Testis (tissue), 2 donors: ENCODE measurements at regions not wholly inside any gene's neighbourhood (a gene's known extent, or its start where the extent isn't known, plus 50 kb on each side); places are given as distances from the start of the nearest gene placed in this dataset.

Experiments used
- POLR2A ChIP-seq: fragments of 450-650 bp; IDR thresholded peaks from one replicate; pipeline ENCODE4 v1.6.1; 2017; ENCODE audit warnings: antibody characterized with exemption, mild to moderate bottlenecking, moderate library complexity
- TF ChIP-seq, protein P1 (sequence below), 3 experiments: fragments of 450-650 bp in 2 of 3; fragments of 200-600 bp in 1 of 3; sonication (generic) in 1 of 3; IDR thresholded peaks; one replicate each; pipeline ENCODE4 v1.5.1; 2016 to 2019; ENCODE audit warnings: antibody characterized with exemption in 3 of 3, mild to moderate bottlenecking in 2 of 3, moderate library complexity in 1 of 3

DNA sequence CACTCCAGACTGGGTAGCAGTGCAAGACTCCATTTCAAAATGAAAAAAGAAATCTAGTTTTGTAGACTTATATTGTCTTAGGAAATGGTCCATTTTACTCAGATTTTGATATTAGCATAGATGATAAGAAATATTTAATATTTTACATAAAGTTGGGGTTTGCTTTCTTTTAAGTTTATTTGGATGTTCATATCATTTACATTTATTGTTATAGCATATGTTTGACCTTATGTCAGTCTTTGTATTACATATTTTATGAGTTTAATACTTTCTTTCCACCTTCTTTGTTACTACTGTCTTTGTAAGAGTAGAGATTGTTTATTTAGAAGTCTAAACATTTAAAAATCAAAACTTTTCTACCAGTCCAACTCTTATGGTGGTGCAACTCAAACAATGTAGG, 162.7 kb upstream of the OTX2 start:
- TF ChIP-seq, protein P1, sequence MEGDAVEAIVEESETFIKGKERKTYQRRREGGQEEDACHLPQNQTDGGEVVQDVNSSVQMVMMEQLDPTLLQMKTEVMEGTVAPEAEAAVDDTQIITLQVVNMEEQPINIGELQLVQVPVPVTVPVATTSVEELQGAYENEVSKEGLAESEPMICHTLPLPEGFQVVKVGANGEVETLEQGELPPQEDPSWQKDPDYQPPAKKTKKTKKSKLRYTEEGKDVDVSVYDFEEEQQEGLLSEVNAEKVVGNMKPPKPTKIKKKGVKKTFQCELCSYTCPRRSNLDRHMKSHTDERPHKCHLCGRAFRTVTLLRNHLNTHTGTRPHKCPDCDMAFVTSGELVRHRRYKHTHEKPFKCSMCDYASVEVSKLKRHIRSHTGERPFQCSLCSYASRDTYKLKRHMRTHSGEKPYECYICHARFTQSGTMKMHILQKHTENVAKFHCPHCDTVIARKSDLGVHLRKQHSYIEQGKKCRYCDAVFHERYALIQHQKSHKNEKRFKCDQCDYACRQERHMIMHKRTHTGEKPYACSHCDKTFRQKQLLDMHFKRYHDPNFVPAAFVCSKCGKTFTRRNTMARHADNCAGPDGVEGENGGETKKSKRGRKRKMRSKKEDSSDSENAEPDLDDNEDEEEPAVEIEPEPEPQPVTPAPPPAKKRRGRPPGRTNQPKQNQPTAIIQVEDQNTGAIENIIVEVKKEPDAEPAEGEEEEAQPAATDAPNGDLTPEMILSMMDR (IDR thresholded peaks at IDR 0.05), result no peak
- TF ChIP-seq POLR2A, result no peak
